BJ (cell line): ENCODE measurements at regions not wholly inside any gene's neighbourhood (a gene's known extent, or its start where the extent isn't known, plus 50 kb on each side); places are given as distances from the start of the nearest gene placed in this dataset.
"Not testable (repeated sequence)": the region's sequence is repeated elsewhere in the genome, so short reads cannot be mapped to it uniquely, and the experiment has no call there.

Source experiments
- CTCF ChIA-PET: fragments of 350-600 bp; formaldehyde crosslinking; extraction: SDS; loops from one replicate; lab custom pipeline; 2021; ENCODE audit warnings: antibody characterized with exemption, inconsistent platforms; lab: Yijun Ruan, JAX
- POLR2A ChIA-PET: fragments of 300-600 bp; sonication (Branson Sonifier 250); formaldehyde crosslinking; extraction: SDS; loops from one replicate; lab custom pipeline; 2021; ENCODE audit warnings: antibody characterized with exemption; lab: Charles Lee
- DNase-seq: peaks from one replicate; pipeline ENCODE4 v3.0.0-alpha.2; 2011; ENCODE audit warnings: low read depth
- H3K27me3 ChIP-seq: 2 replicates; pipeline ENCODE4 v1.6.0; 2011; ENCODE audit warnings: low read length; ENCODE audit not compliant: control insufficient read depth, insufficient read depth
- H3K36me3 ChIP-seq: 2 replicates; pipeline ENCODE4 v1.5.1; 2011; ENCODE audit warnings: low read length; ENCODE audit not compliant: control insufficient read depth, insufficient read depth
- H3K4me3 ChIP-seq: 2 replicates; pipeline ENCODE4 v1.5.1; 2011; ENCODE audit warnings: low read depth, mild to moderate bottlenecking, control low read depth, low read length
- CTCF ChIP-seq: IDR thresholded peaks from 2 replicates; pipeline ENCODE4 v1.5.1; 2011; ENCODE audit warnings: low read depth, mild to moderate bottlenecking, control low read depth, inconsistent platforms, low read length, moderate library complexity; ENCODE audit not compliant: insufficient read depth

DNA sequence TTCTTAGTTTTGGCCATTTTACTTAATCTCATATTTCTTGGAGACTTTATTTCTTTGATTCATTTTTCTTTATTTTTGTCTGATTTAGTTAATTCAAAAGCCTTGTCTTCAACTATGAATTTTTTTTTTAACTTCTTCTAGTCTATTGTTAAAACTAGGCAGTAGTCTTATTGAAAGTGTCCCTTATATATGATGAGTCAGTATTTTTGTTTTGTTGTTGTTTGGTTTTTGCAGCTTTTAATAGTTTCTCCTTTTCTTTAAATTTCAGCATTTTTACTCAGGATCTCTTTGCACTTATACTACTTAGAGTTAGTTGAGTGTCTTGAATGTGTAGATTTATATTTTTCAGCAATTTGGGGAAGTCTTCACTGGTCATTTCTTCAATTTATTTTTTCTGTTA, 758.5 kb upstream of the CDH8 start:
- POLR2A ChIA-PET: no interaction called here
- Histone ChIP-seq H3K36me3 (no peaks in the 10 kb centered on the region), H3K27me3 (no peaks in the 10 kb centered on the region), H3K4me3 (no peak overlapping the region)
- CTCF ChIA-PET: no interaction called here
- no peak for TF ChIP-seq CTCF
- DNase-seq: no peak

- DNase-seq, H3K27me3 ChIP-seq, H3K36me3 ChIP-seq, H3K4me3 ChIP-seq, POLR2A ChIA-PET, CTCF ChIA-PET: not testable (repeated sequence)
Measured at GRCh38 chr16:62780081-62780480, 743.8 kb upstream of the CDH8 start.

- DNase-seq: no peak
Measured at GRCh38 chr16:62764572-62764971, 728.3 kb upstream of the CDH8 start.

GRCh38 chr16:62760398-62760797, 724.2 kb upstream of the CDH8 start:
- DNase-seq: no peak
- H3K36me3 ChIP-seq: no peaks in the 10 kb centered on the region
- TF ChIP-seq CTCF: no peak
- H3K4me3 ChIP-seq: no peak overlapping the region
- no peaks in the 10 kb centered on the region for H3K27me3 ChIP-seq
- ChIA-PET POLR2A (no interaction called here), CTCF (no interaction called here)

More at GRCh38 chr16:62764572-62764971, 728.3 kb upstream of the CDH8 start:
- Histone ChIP-seq H3K4me3 (no peak overlapping the region), H3K27me3 (no peaks in the 10 kb centered on the region), H3K36me3 (no peaks in the 10 kb centered on the region)
- TF ChIP-seq CTCF: no peak
- POLR2A ChIA-PET: no interaction called here
- CTCF ChIA-PET: no interaction called here

GRCh38 chr16:62755938-62756337, 719.7 kb upstream of the CDH8 start:
- H3K4me3 ChIP-seq: no peak overlapping the region
- DNase-seq: no peak
- ChIA-PET CTCF (no interaction called here), POLR2A (no interaction called here)
- H3K36me3 ChIP-seq: no peaks in the 10 kb centered on the region
- no peak for TF ChIP-seq CTCF
- no peaks in the 10 kb centered on the region for H3K27me3 ChIP-seq

GRCh38 chr16:62752854-62753253, 716.6 kb upstream of the CDH8 start:
- H3K27me3 ChIP-seq: no peaks in the 10 kb centered on the region
- no peak for TF ChIP-seq CTCF
- ChIA-PET POLR2A (no interaction called here), CTCF (no interaction called here)
- H3K36me3 ChIP-seq: no peaks in the 10 kb centered on the region
- H3K4me3 ChIP-seq: no peak overlapping the region
- no peak for DNase-seq
